PC-3 (cell line): ENCODE measurements at regions not wholly inside any gene's neighbourhood (a gene's known extent, or its start where the extent isn't known, plus 50 kb on each side); places are given as distances from the start of the nearest gene placed in this dataset.

Experiments
- CTCF ChIP-seq: fragments of 300-600 bp; sonication (generic); conservative IDR thresholded peaks from 2 replicates; pipeline ENCODE4 v1.5.1; 2017; ENCODE audit warnings: antibody characterized with exemption, low read depth, mild to moderate bottlenecking, low read length
- EZH2 ChIP-seq: fragments of 300-600 bp; sonication (generic); IDR thresholded peaks from one replicate; pipeline ENCODE4 v1.6.1; 2017; ENCODE audit warnings: antibody characterized with exemption, mild to moderate bottlenecking, low read length; ENCODE audit not compliant: unreplicated experiment

- TF ChIP-seq CTCF (no peak), EZH2 (no peak)
Observed at GRCh38 chr18:60686142-60686541, 313.6 kb upstream of the MC4R start.
